ENCODE measurements at regions not wholly inside any gene's neighbourhood (a gene's known extent, or its start where the extent isn't known, plus 50 kb on each side); places are given as distances from the start of the nearest gene placed in this dataset.

GRCh38 chr17:54220829-54221228 is 398.1 kb downstream of the KIF2B start:
- intact Hi-C loops (cut with DNase I), result no loop called here
- Histone ChIP-seq H3K4me1 (replicated peaks) (no peaks in the 10 kb centered on the region), H3K9me3 (no peaks in the 10 kb centered on the region), H3K27ac (no peak overlapping the region), H3K4me3 (no peak overlapping the region), H3K27me3 (replicated peaks; ENCODE audit: insufficient read depth) (no peaks in the 10 kb centered on the region), H3K36me3 (no peaks in the 10 kb centered on the region)
- 30% methylated on average over 1 of the region's 1 CpG for WGBS
- TF ChIP-seq CTCF (IDR thresholded peaks at IDR 0.05) (no peak), POLR2AphosphoS5 (IDR thresholded peaks at IDR 0.05) (no peak), POLR2A (IDR thresholded peaks at IDR 0.05) (no peak)
- DNase-seq (ENCODE audit: low spot score), result no peak

- DNase-seq (ENCODE audit: low spot score), result no peak
- H3K27me3 ChIP-seq (replicated peaks; ENCODE audit: insufficient read depth), result no peaks in the 10 kb centered on the region
- no peak overlapping the region for H3K4me3 ChIP-seq
- H3K4me1 ChIP-seq (replicated peaks), result no peaks in the 10 kb centered on the region
- H3K36me3 ChIP-seq, result no peaks in the 10 kb centered on the region
- H3K27ac ChIP-seq, result no peak overlapping the region
- no peaks in the 10 kb centered on the region for H3K9me3 ChIP-seq
- TF ChIP-seq POLR2A (IDR thresholded peaks at IDR 0.05), result no peak
- TF ChIP-seq CTCF (IDR thresholded peaks at IDR 0.05), result no peak
- no peak for TF ChIP-seq POLR2AphosphoS5 (IDR thresholded peaks at IDR 0.05)
- WGBS, result 25% methylated on average over 2 of the region's 2 CpGs
- intact Hi-C loops (cut with DNase I), result no loop called here
Observed at GRCh38 chr17:54221499-54221898, 398.8 kb downstream of the KIF2B start.

- Histone ChIP-seq H3K27me3 (replicated peaks; ENCODE audit: insufficient read depth) (no peaks in the 10 kb centered on the region), H3K27ac (no peak overlapping the region), H3K4me1 (replicated peaks) (no peaks in the 10 kb centered on the region), H3K36me3 (no peaks in the 10 kb centered on the region), H3K9me3 (no peaks in the 10 kb centered on the region), H3K4me3 (no peak overlapping the region)
- intact Hi-C loops (cut with DNase I), result no loop called here
- no peak for TF ChIP-seq POLR2AphosphoS5 (IDR thresholded peaks at IDR 0.05)
- no peak for TF ChIP-seq POLR2A (IDR thresholded peaks at IDR 0.05)
- TF ChIP-seq CTCF (IDR thresholded peaks at IDR 0.05), result no peak
- 43% methylated on average over 4 of the region's 4 CpGs for WGBS
- no peak for DNase-seq (ENCODE audit: low spot score)
Observed at GRCh38 chr17:54235571-54235970, 412.8 kb downstream of the KIF2B start.

GRCh38 chr17:54237911-54238515 is 415.3 kb downstream of the KIF2B start:
- Histone ChIP-seq H3K4me3 (no peak overlapping the region), H3K9me3 (no peaks in the 10 kb centered on the region), H3K4me1 (replicated peaks) (no peaks in the 10 kb centered on the region), H3K36me3 (no peaks in the 10 kb centered on the region), H3K27me3 (replicated peaks; ENCODE audit: insufficient read depth) (no peaks in the 10 kb centered on the region), H3K27ac (no peak overlapping the region)
- 51% methylated on average over 5 of the region's 5 CpGs for WGBS
- TF ChIP-seq POLR2A (IDR thresholded peaks at IDR 0.05), result no peak
- TF ChIP-seq POLR2AphosphoS5 (IDR thresholded peaks at IDR 0.05), result no peak
- no peak for TF ChIP-seq CTCF (IDR thresholded peaks at IDR 0.05)
- DNase-seq (ENCODE audit: low spot score), result no peak
- intact Hi-C loops (cut with DNase I), result no loop called here

- TF ChIP-seq POLR2A (IDR thresholded peaks at IDR 0.05) (no peak), CTCF (IDR thresholded peaks at IDR 0.05) (no peak), POLR2AphosphoS5 (IDR thresholded peaks at IDR 0.05) (no peak)
- no peak for DNase-seq (ENCODE audit: low spot score)
- Histone ChIP-seq H3K27ac (no peak overlapping the region), H3K36me3 (no peaks in the 10 kb centered on the region), H3K4me1 (replicated peaks) (no peaks in the 10 kb centered on the region), H3K27me3 (replicated peaks; ENCODE audit: insufficient read depth) (no peaks in the 10 kb centered on the region), H3K4me3 (no peak overlapping the region), H3K9me3 (no peaks in the 10 kb centered on the region)
- intact Hi-C loops (cut with DNase I), result no loop called here
Observed at GRCh38 chr17:54239291-54239690, 416.6 kb downstream of the KIF2B start.

All from prostate gland (tissue), 2 donors.